SIG-M5 treated with dmso at 0.1 percent for 504 hours (cell line): ENCODE measurements at regions not wholly inside any gene's neighbourhood (a gene's known extent, or its start where the extent isn't known, plus 50 kb on each side); places are given as distances from the start of the nearest gene placed in this dataset.
"Not testable (repeated sequence)": the region's sequence is repeated elsewhere in the genome, so short reads cannot be mapped to it uniquely, and the experiment has no call there.

ENCODE experiments used
- DNase-seq: peaks from one replicate; lab custom pipeline; 2025; ENCODE audit not compliant: unreplicated experiment; lab: John Stamatoyannopoulos, UW

DNA sequence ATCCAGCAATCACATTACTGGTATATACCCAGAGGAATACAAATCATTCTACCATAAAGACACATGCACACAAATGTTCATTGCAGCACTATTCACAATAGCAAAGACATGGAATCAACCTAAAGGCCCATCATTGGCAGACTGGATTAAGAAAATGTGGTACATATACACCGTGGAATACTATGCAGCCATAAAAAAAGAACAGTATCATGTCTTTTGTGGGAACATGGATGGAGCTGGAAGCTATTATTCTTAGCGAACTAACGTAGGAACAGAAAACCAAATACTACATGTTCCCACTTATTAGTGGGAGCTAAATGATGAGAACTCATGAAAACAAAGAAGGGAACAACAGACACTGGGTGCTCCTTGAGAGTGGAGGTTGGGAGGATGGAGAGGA is 60.9 kb downstream of the PGRMC1 start:
- not testable (repeated sequence) for DNase-seq

DNA sequence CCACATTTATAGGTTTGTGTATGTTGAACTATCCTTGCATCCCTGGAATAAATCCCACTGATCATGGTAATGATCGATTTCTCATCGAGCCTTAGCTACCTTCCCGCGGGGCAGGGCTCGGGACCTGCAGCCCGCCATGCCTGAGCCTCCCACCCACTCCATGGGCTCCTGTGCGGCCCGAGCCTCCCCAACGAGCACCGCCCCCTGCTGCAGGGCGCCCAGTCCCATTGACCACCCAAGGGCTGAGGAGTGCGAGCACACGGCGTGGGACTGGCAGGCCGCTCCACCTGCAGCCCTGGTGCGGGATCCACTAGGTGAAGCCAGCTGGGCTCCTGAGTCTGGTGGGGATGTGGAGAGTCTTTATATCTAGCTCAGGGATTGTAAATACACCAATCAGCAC is 63.7 kb downstream of the PGRMC1 start:
- DNase-seq: not testable (repeated sequence)

DNA sequence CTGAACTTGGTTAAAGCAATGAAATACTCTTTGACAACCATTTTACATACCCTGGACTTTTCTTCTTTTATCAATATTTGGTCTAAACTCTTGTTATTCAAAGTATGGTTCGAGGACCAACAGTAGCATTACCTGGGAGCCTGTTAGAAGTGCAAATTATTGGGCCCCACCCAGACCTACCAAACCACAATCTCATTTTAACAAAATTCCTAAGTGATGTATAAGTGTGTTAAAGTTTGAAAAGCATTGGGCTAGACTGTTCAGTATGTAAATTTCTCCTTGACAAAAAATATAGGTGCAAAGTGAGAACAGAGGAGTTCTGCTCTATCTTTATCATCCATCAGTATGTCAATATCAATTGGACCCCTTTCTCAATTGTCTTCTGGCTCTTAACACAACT is 67.1 kb downstream of the PGRMC1 start:
- no peak for DNase-seq

DNA sequence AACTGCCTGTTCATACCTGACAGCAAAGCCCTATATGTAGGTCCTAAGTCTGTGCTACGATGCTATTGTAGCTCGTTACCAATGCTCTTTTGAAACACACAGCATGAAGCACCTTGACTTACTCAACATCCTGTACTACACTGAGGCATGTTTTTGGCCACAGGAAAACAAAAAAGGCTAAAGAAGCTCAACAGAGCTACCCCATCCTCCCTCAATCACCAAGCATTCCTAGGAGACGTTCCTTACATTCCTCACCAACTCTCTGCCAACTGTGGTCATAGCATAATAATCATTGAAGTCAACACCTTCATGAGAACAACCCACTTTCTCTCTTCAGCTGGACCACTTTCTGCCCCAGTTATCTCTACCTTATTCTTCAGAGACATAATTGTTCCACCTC is 73.7 kb upstream of the SLC25A43 start:
- DNase-seq: no peak

DNA sequence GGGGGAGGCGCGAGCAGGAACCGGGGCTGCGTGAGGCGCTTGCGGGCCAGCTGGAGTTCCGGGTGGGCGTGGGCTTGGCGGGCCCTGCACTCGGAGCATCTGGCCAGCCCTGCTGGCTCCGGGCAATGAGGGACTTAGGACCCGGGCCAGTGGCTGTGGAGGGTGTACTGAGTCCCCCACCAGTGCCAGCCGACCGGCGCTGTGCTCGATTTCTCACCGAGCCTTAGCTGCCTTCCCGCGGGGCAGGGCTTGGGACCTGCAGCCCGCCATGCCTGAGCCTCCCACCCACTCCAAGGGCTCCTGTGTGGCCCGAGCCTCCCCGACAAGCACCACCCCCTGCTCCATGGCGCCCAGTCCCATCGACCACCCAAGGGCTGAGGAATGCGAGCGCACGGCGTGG is 67.3 kb upstream of the SLC25A43 start:
- DNase-seq: not testable (repeated sequence)

DNA sequence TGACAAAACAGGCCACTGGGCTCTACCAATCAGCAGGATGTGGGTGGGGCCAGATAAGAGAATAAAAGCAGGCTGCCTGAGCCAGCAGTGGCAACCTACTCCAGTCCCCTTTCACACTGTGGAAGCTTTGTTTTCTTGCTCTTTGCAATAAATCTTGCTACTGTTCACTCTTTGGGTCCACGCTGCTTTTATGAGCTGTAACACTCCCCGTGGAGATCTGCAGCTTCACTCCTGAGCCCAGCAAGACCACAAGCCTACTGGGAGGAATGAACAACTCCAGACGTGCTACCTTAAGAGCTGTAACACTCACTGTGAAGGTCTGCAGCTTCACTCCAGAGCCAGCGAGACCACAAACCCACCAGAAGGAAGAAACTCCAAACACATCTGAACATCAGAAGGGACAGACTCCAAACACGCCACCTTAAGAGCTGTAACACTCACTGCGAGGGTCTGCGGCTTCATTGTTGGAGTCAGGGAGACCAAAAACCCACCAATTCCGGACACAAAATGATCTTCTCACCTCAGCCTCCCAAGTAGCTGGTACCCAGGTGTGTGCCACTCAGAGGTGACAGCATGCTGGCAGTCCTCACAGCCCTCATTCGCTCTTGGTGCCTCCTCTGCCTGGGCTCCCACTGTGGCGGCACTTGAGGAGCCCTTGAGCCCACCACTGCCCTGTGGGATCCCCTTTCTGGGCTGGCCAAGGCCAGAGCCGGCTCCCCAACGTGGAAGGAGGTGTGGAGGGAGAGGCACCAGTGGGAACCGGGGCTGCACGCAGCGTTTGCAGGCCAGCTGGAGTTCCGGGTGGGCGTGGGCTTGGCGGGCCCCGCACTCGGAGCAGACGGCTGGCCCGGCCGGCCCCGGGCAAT is 66.0 kb upstream of the SLC25A43 start:
- not testable (repeated sequence) for DNase-seq

DNA sequence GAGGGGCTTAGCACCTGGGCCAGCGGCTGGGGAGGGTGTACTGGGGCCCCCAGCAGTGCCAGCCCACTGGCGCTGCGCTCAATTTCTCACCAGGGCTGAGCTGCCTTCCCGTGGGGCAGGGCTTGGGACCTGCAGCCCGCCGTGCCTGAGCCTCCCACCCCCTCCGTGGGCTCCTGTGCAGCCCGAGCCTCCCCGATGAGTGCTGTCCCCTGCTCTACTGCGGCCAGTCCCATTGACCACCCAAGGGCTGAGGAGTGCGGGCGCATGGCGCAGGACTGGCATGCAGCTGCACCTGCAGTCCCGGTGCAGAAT is 65.5 kb upstream of the SLC25A43 start:
- not testable (repeated sequence) for DNase-seq

DNA sequence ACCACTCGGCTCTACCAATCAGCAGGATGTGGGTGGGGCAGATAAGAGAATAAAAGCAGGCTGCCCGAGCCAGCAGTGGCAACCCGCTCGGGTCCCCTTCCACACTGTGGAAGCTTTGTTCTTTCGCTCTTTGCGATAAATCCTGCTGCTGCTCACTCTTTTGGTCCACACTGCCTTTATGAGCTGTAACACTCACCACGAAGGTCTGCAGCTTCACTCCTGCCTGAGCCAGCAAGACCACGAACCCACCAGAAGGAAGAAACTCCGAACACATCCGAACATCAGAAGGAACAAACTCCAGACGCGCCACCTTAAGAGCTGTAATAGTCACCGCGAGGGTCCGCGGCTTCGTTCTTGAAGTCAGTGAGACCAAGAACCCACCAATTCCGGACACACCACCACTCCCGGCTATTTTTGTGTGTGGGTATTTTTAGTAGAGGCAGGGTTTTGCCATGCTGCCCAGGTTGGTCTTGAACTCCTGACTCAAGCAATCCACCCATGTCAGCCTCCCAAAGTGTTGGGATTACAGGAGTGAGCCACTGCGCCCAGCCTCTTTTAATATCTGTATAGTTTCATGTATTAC is 64.6 kb upstream of the SLC25A43 start:
- not testable (repeated sequence) for DNase-seq

DNA sequence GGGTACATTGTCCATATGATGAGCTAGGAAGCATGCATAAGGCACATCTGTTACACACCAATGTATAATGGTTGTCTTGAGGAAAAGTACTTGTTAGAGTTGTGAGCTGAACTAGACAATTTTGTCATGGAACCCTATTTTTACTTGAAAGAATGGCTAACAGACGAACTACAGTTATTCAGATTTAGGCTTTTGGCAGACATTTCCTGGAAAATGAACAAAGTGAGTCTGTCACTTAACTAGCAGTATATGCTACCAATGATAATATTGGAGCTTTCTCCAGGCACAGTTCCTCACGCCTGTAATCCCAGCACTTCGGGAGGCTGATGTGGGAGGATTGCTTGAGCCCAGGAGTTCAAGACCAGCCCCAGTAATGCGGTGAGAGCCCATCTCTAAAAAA is 61.9 kb upstream of the SLC25A43 start:
- DNase-seq: no peak

DNA sequence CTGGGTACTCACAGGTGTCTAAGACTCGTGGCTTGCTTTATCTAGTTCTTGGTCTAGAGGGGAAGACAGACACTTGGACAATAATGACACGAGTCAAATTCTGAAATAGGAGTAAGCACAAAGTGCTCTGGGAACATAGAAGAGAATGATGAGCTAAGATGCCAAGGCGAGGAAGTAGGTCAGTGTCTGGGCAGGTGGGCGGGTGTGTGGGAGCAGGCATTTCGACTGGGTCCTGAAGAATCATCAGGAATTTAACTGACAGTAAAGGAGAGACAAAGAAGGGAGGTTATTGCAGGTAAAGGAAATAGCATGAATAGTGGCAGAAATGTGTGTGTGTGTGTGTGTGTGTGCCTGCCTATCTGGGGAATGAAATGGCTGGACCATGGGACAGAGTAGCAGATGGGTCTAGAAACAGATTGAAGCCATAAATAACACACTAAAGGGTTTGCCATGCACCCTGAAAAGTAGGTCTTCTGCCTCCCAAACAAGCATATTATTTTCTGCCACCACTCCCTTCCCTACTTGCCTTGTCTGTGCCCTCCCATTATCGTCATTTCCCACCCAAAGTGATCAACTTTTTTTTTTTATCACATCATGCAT is 58.4 kb upstream of the SLC25A43 start:
- DNase-seq: no peak

DNA sequence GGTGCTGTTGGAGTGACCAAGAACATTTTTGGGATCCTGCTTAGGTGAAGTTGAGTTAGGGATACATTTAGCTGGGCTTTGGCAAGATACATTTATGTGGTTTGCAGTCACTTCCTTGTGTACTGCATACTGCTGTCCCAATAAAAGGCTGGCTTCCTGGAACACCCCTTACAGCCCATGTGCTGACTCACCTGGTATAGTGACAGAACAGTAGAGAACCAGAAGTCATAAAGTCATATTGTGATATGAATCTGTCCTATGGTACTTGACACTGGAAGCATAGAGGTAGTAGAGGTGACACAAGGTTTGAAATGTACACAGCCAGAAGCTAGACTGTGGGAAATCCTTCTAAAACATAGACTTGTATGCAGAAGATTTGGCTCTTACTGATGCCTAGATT is 55.3 kb upstream of the SLC25A43 start:
- peak; percentile 18 for DNase-seq
